H1 (cell line): ENCODE measurements at regions not wholly inside any gene's neighbourhood (a gene's known extent, or its start where the extent isn't known, plus 50 kb on each side); places are given as distances from the start of the nearest gene placed in this dataset.
A peak's percentile ranks its signal among the peaks of the same experiment; 100 is the strongest.

Experiments
- CTCF ChIA-PET: fragments of 300-600 bp; sonication (Branson Sonifier 250); formaldehyde crosslinking; loops from one replicate; lab custom pipeline; 2021; ENCODE audit not compliant: partially characterized antibody; lab: Charles Lee
- POLR2A ChIA-PET: fragments of 300-600 bp; sonication (Branson Sonifier 250); formaldehyde crosslinking; loops from one replicate; lab custom pipeline; 2021; ENCODE audit warnings: inconsistent platforms; ENCODE audit not compliant: partially characterized antibody; lab: Charles Lee
- DNase-seq, 2 experiments: peaks; one replicate each; pipeline versions ENCODE4 v3.0.0 to v3.0.0-alpha.2; 2010 to 2022; ENCODE audit warnings: low spot score in 2 of 2, low read depth in 1 of 2, mixed read lengths in 1 of 2
- FAIRE-seq: peaks from 2 replicates; lab custom pipeline; 2011; peaks lifted over from hg19 to GRCh38; lab: Jason Lieb, UNC
- H2AFZ ChIP-seq: 2 replicates; pipeline ENCODE4 v1.8.1; 2012; ENCODE audit warnings: low read length, inconsistent platforms
- H2AK5ac ChIP-seq: 2 replicates; pipeline ENCODE4 v1.6.1; 2013; ENCODE audit warnings: low read depth, low read length
- H2BK120ac ChIP-seq: replicated peaks from 2 replicates; pipeline ENCODE3; 2013; ENCODE audit warnings: low read depth, low read length, inconsistent platforms
- H2BK12ac ChIP-seq: 2 replicates; pipeline ENCODE4 v1.6.1; 2013; ENCODE audit warnings: low read depth, low read length
- H2BK15ac ChIP-seq: 2 replicates; pipeline ENCODE4 v1.6.1; 2013; ENCODE audit warnings: low read length
- H2BK20ac ChIP-seq: 2 replicates; pipeline ENCODE4 v1.6.1; 2013; ENCODE audit warnings: low read length
- H2BK5ac ChIP-seq: 2 replicates; pipeline ENCODE4 v1.6.1; 2013; ENCODE audit warnings: low read depth, low read length
- H3K14ac ChIP-seq: 2 replicates; pipeline ENCODE4 v1.6.1; 2013; ENCODE audit warnings: inconsistent platforms; ENCODE audit not compliant: insufficient read length
- H3K18ac ChIP-seq: 2 replicates; pipeline ENCODE4 v1.6.1; 2013; ENCODE audit warnings: low read length; ENCODE audit errors: extremely low read depth
- H3K23ac ChIP-seq: 2 replicates; pipeline ENCODE4 v1.6.1; 2013; ENCODE audit warnings: inconsistent platforms; ENCODE audit not compliant: insufficient read length
- H3K23me2 ChIP-seq: 2 replicates; pipeline ENCODE4 v1.6.1; 2013; ENCODE audit warnings: low read depth, low read length
- H3K27ac ChIP-seq: 2 replicates; pipeline ENCODE4 v1.6.1; 2011; ENCODE audit warnings: low read depth, low read length, inconsistent platforms
- H3K27me3 ChIP-seq, 4 experiments: replicated peaks in 1 of 4; 1 replicate in 1 of 4; 2 replicates in 3 of 4; pipeline versions ENCODE4 v1.6.1 to v1.8.1; 2011 to 2013; ENCODE audit warnings: low read length in 3 of 4, mild to moderate bottlenecking in 3 of 4, inconsistent platforms in 2 of 4, mixed read lengths in 2 of 4, moderate library complexity in 1 of 4; ENCODE audit not compliant: control insufficient read depth in 3 of 4, insufficient read depth in 3 of 4; ENCODE audit errors: extremely low read depth in 1 of 4
- H3K36me3 ChIP-seq, 4 experiments: 2 replicates each; pipeline versions ENCODE4 v1.6.1 to v1.8.1; 2011 to 2013; ENCODE audit warnings: mild to moderate bottlenecking in 4 of 4, low read length in 3 of 4, moderate library complexity in 2 of 4, control low read depth in 1 of 4, inconsistent platforms in 1 of 4; ENCODE audit not compliant: insufficient read depth in 4 of 4, control insufficient read depth in 2 of 4
- H3K4ac ChIP-seq: replicated peaks from 2 replicates; pipeline ENCODE3; 2013; ENCODE audit warnings: low read length, low read depth, mixed read lengths, inconsistent platforms; ENCODE audit not compliant: insufficient read length
- H3K4me1 ChIP-seq, 4 experiments: replicated peaks in 1 of 4; 1 replicate in 1 of 4; 2 replicates in 3 of 4; pipeline versions ENCODE4 v1.6.1 to v1.8.1; 2011 to 2013; ENCODE audit warnings: low read length in 3 of 4, inconsistent platforms in 2 of 4, mixed read lengths in 1 of 4; ENCODE audit not compliant: insufficient read depth in 4 of 4, control insufficient read depth in 3 of 4
- H3K4me2 ChIP-seq, 2 experiments: 2 replicates each; pipeline versions ENCODE4 v1.6.1 to v1.8.1; 2011 to 2013; ENCODE audit warnings: low read depth in 2 of 2, low read length in 2 of 2, control low read depth in 1 of 2, inconsistent platforms in 1 of 2, mild to moderate bottlenecking in 1 of 2; ENCODE audit not compliant: insufficient read depth in 1 of 2
- H3K4me3 ChIP-seq, 4 experiments: fragments of 200-600, 300-600 bp in 1 of 4; sonication (generic), shearing (Covaris generic), sonication (Bioruptor Twin) in 1 of 4; 2 replicates each; pipeline versions ENCODE4 v1.5.1 to v1.8.1; 2011 to 2016; ENCODE audit warnings: low read length in 4 of 4, low read depth in 3 of 4, control low read depth in 2 of 4, inconsistent platforms in 2 of 4, mild to moderate bottlenecking in 2 of 4, mixed read lengths in 1 of 4, moderate library complexity in 1 of 4; ENCODE audit not compliant: insufficient read depth in 2 of 4; ENCODE audit errors: extremely low read depth in 1 of 4
- H3K56ac ChIP-seq: replicated peaks from 2 replicates; pipeline ENCODE3; 2013; ENCODE audit warnings: low read depth, mild to moderate bottlenecking, mixed read lengths, low read length, inconsistent platforms; ENCODE audit not compliant: insufficient read length
- H3K79me1 ChIP-seq: 2 replicates; pipeline ENCODE4 v1.6.1; 2013; ENCODE audit warnings: low read depth, low read length, control low read depth
- H3K79me2 ChIP-seq, 2 experiments: 2 replicates each; pipeline versions ENCODE4 v1.6.1 to v1.8.1; 2012 to 2013; ENCODE audit warnings: low read length in 2 of 2, mild to moderate bottlenecking in 2 of 2, inconsistent platforms in 1 of 2; ENCODE audit not compliant: insufficient read depth in 2 of 2, control insufficient read depth in 1 of 2
- H3K9ac ChIP-seq, 4 experiments: replicated peaks in 1 of 4; 1 replicate in 1 of 4; 2 replicates in 3 of 4; pipeline versions ENCODE4 v1.6.1 to v1.8.1; 2011 to 2013; ENCODE audit warnings: low read depth in 3 of 4, low read length in 3 of 4, control low read depth in 2 of 4, mild to moderate bottlenecking in 2 of 4, moderate library complexity in 2 of 4, inconsistent platforms in 1 of 4; ENCODE audit errors: extremely low read depth in 1 of 4
- H3K9me3 ChIP-seq, 2 experiments: 2 replicates each; pipeline versions ENCODE4 v1.6.1 to v1.8.1; 2012 to 2013; ENCODE audit warnings: mild to moderate bottlenecking in 2 of 2, moderate library complexity in 2 of 2, control low read depth in 1 of 2, inconsistent platforms in 1 of 2, low read depth in 1 of 2, low read length in 1 of 2, mixed read lengths in 1 of 2; ENCODE audit not compliant: insufficient read depth in 2 of 2
- H4K20me1 ChIP-seq, 2 experiments: replicated peaks in 1 of 2; 2 replicates each; pipeline versions ENCODE3 to v1.8.1; 2011 to 2013; ENCODE audit warnings: inconsistent platforms in 2 of 2, low read length in 2 of 2, mild to moderate bottlenecking in 1 of 2; ENCODE audit not compliant: insufficient read depth in 2 of 2, control insufficient read depth in 1 of 2
- H4K5ac ChIP-seq: 2 replicates; pipeline ENCODE4 v1.6.1; 2013; ENCODE audit warnings: low read length, low read depth, mixed read lengths, inconsistent platforms; ENCODE audit not compliant: insufficient read length
- H4K8ac ChIP-seq: 2 replicates; pipeline ENCODE4 v1.8.0; 2013; ENCODE audit warnings: mild to moderate bottlenecking, moderate library complexity, low read length, inconsistent platforms; ENCODE audit not compliant: insufficient read depth; ENCODE audit errors: extremely low read depth
- H4K91ac ChIP-seq: replicated peaks from 2 replicates; pipeline ENCODE3; 2013; ENCODE audit warnings: low read length, mixed read lengths, inconsistent platforms; ENCODE audit not compliant: insufficient read length
- BRCA1 ChIP-seq: IDR thresholded peaks from 2 replicates; pipeline ENCODE4 v1.6.1; 2012; ENCODE audit warnings: low read depth, low read length, improper control_type of control experiment
- CBX5 ChIP-seq: fragments of 300-800, 300-1000 bp; sonication (generic); IDR thresholded peaks from 2 replicates; pipeline ENCODE4 v1.7.1; 2016; ENCODE audit warnings: antibody characterized with exemption, low read length, low read depth
- NRF1 ChIP-seq: IDR thresholded peaks from 2 replicates; pipeline ENCODE4 v1.6.1; 2011; ENCODE audit warnings: mild to moderate bottlenecking, low read depth, low read length, improper control_type of control experiment
- POLR2AphosphoS5 ChIP-seq: IDR thresholded peaks from 2 replicates; pipeline ENCODE4 v1.6.1; 2011; ENCODE audit warnings: low read depth, low read length
- SIN3A ChIP-seq, 2 experiments: IDR thresholded peaks in 1 of 2; conservative IDR thresholded peaks in 1 of 2; 2 replicates each; pipeline ENCODE4 v1.6.1; 2011 to 2012; ENCODE audit warnings: low read length in 2 of 2, improper control_type of control experiment in 1 of 2, low read depth in 1 of 2, mild to moderate bottlenecking in 1 of 2
- SP1 ChIP-seq: IDR thresholded peaks from 2 replicates; pipeline ENCODE4 v1.6.1; 2011; ENCODE audit warnings: low read depth, low read length
- SRF ChIP-seq: IDR thresholded peaks from 2 replicates; pipeline ENCODE4 v1.6.1; 2011; ENCODE audit warnings: mild to moderate bottlenecking, low read depth, low read length, moderate library complexity
- TBP ChIP-seq: IDR thresholded peaks from 2 replicates; pipeline ENCODE4 v1.6.1; 2011; ENCODE audit warnings: low read depth, low read length, improper control_type of control experiment
- ZNF274 ChIP-seq: IDR thresholded peaks from 2 replicates; pipeline ENCODE4 v1.7.0; 2012; ENCODE audit warnings: low read length, borderline replicate concordance; ENCODE audit errors: extremely low read depth
- WGBS, 2 experiments: shearing (Covaris generic) in 1 of 2; methylation state at CpG; one replicate each; pipeline versions ENCODE4 v1.1.6 to v1.1.7; 2013 to 2015; ENCODE audit warnings: low lambda C conversion rate in 2 of 2, mixed read lengths in 2 of 2, inconsistent platforms in 1 of 2, low coverage in 1 of 2, missing lambda C conversion rate in 1 of 2; ENCODE audit not compliant: insufficient replicate concordance in 2 of 2, insufficient coverage in 1 of 2, insufficient read length in 1 of 2; ENCODE audit errors: extremely low coverage in 1 of 2, missing lambda C conversion rate in 1 of 2; 5-methylcytosine and 5-hydroxymethylcytosine counted together
- TF ChIP-seq, protein P1 (sequence below): IDR thresholded peaks from 2 replicates; pipeline ENCODE4 v1.6.1; 2011; ENCODE audit warnings: low read depth, mild to moderate bottlenecking, low read length; ENCODE audit not compliant: insufficient read depth

DNA sequence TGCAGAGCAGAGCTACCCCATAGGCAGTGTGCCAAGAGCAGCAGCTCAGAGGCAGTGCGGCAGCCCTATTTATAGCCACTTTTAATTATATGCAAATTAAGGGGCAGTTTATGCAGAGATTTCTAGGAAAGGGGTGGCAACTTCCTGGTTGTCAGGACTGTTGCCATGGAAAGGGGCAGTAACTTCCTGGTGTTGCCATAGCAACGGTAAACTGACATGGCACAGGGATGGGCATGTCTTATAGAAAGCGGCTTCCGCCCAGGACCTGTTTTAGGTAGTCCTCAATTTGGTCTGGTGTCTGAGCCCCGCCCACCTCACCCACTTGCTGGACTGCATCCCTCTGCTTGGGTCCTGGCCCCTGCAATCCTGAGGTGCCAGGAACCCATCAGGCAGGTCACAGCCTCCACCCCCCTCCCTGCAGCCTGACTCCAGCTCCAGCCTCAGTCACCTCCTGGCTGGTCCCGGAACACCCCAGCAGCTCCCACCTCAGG, 115.8 kb downstream of the TMEM130 start:
- POLR2A ChIA-PET: interaction anchor here (0.7 kb wide), 1 partner anchor 116 kb away, joined by 3 read pairs; the partner anchor contains the start of gene TMEM130
- no peak for FAIRE-seq

More for the DNA sequence above, 115.8 kb downstream of the TMEM130 start:
- no peak overlapping the region for H3K56ac ChIP-seq
- no peak overlapping the region for H3K9ac ChIP-seq
- no peaks in the 10 kb centered on the region for H3K9me3 ChIP-seq
- no peak overlapping the region for H4K8ac ChIP-seq
- 73% methylated on average over 6 of the region's 6 CpGs; no CpG with 5 or more reads in 1 of the 2 experiments for WGBS, 2 experiments
- no peaks in the 10 kb centered on the region for H3K79me1 ChIP-seq
- H4K20me1 ChIP-seq: no peaks in the 10 kb centered on the region
- H2AFZ ChIP-seq: no peak overlapping the region
- no peak overlapping the region for H3K4me2 ChIP-seq
- no peaks in the 10 kb centered on the region for H3K23me2 ChIP-seq
- H2BK5ac ChIP-seq: no peak overlapping the region
- H3K4ac ChIP-seq: no peak overlapping the region
- H2BK120ac ChIP-seq: no peak overlapping the region
- H2AK5ac ChIP-seq: no peak overlapping the region
- no peak overlapping the region for H3K4me3 ChIP-seq
- H4K5ac ChIP-seq: no peak overlapping the region
- no peaks in the 10 kb centered on the region for H3K36me3 ChIP-seq
- H2BK20ac ChIP-seq: no peak overlapping the region
- H4K91ac ChIP-seq: no peak overlapping the region
- TF ChIP-seq POLR2AphosphoS5 (no peak; the same call in 1 of the 2 replicates), SIN3A (conservative IDR thresholded peaks at IDR 0.05 in 1 of 2, IDR thresholded peaks at IDR 0.05 in 1 of 2; ENCODE audit: low read depth in 1 of 2, low read length in 2 of 2) (peak; percentile 71 to 75; a peak in 1 of 4 replicates), TBP (peak; percentile 43; the same call in 1 of the 2 replicates), ZNF274 (no peak), CBX5 (no peak), NRF1 (no peak), SRF (0 out of 2 replicates have a peak, but pooled peaks have one; percentile 14), BRCA1 (no peak), SP1 (0 out of 2 replicates have a peak, but pooled peaks have one; percentile 18)
- TF ChIP-seq, protein P1, sequence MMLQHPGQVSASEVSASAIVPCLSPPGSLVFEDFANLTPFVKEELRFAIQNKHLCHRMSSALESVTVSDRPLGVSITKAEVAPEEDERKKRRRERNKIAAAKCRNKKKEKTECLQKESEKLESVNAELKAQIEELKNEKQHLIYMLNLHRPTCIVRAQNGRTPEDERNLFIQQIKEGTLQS: no peak
- TF ChIP-seq, all 59 proteins: peak for 4
- peak overlapping the region; percentile 48; the same call in 1 of the 2 replicates for H3K18ac ChIP-seq
- no peak overlapping the region for H3K14ac ChIP-seq
- peak in 1 of 2 experiments; percentile 54 for DNase-seq
- no peak overlapping the region for H2BK12ac ChIP-seq
- CTCF ChIA-PET: interaction anchor here (1.0 to 4.5 kb wide), 7 partner anchors 8 to 88 kb away, joined by 3 to 21 read pairs (median 3); no protein-coding TSS in a partner anchor
- no peaks in the 10 kb centered on the region for H3K79me2 ChIP-seq
- H3K27ac ChIP-seq: peak overlapping the region; percentile 7; the same call in 1 of the 2 replicates
- no peak overlapping the region for H3K23ac ChIP-seq
- H3K27me3 ChIP-seq: no peaks in the 10 kb centered on the region
- no peak overlapping the region for H2BK15ac ChIP-seq
- no peaks in the 10 kb centered on the region; a peak in 1 of 7 replicates for H3K4me1 ChIP-seq
